ENCODE measurements at regions not wholly inside any gene's neighbourhood (a gene's known extent, or its start where the extent isn't known, plus 50 kb on each side); places are given as distances from the start of the nearest gene placed in this dataset.

DNA sequence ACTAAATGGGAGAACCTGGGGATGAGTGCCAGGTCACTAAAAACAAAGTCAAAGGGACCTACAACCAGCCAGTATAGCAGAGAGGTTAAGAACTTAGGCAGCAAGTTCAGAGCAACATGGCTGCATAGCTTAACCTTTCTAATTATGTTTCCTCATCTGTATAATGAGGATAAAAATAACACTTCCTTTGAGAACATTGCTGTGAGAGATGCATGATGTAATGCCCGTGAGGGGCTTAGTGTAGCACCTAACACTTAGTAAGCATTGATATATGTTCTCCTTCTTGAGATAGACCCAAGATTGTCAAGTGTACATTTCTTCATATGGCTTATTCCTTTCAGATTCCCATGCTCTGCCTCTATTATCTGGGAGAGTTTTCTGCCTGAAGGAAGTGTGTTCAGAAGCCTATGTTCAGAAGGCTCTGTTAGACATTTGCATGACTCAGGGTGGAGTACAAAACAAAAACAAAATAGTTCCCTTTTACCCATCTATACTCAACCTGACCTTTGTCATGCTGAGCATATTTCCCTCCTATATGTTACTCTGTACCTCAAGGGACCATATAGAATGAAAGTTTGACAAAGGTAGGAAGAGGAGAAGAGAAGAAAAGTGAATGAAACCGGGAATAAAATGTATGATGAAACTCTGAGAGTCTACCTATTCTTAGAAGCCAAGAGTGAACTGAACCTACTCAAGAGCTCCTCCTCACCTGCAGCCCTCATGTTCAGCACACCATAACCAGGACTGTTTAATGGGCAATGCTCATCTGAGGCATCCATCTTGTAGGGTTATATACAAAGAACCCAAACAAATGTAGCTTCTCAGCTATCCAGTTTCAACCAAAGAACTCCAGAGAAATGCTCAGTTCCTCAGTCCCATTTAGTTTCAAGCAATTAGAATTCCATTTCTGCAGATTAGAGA, 70.7 kb upstream of the KCNMB2 start:
- no peak overlapping the region for H4K5ac ChIP-seq (ENCODE audit: low read length)
- no peaks in the 10 kb centered on the region for H3K79me1 ChIP-seq (ENCODE audit: low read length)
- H3K27ac ChIP-seq (ENCODE audit: low read depth, low read length) = no peak overlapping the region
- H2BK120ac ChIP-seq (ENCODE audit: low read depth, low read length) = no peak overlapping the region
- H2BK15ac ChIP-seq (replicated peaks; ENCODE audit: low read depth) = no peak overlapping the region
- H2AK5ac ChIP-seq (ENCODE audit: low read length) = no peak overlapping the region
- no peaks in the 10 kb centered on the region for H3K4me1 ChIP-seq (ENCODE audit: control insufficient read depth, low read depth, low read length)
- no peaks in the 10 kb centered on the region for H3K27me3 ChIP-seq (ENCODE audit: insufficient read depth, low read length, poor library complexity)
- H3K4ac ChIP-seq (ENCODE audit: low read depth, low read length) = no peak overlapping the region
- no peak overlapping the region for H3K9ac ChIP-seq (ENCODE audit: low read length)
- WGBS (ENCODE audit: extremely low coverage, insufficient coverage, low lambda C conversion rate) = no CpG with 5 or more reads among the region's 2 CpGs
- no peak overlapping the region for H2BK5ac ChIP-seq (ENCODE audit: low read length)
- H3K23ac ChIP-seq (ENCODE audit: low read length) = no peak overlapping the region
- no peak overlapping the region for H3K56ac ChIP-seq (ENCODE audit: low read length)
- no peak overlapping the region for H3K18ac ChIP-seq (ENCODE audit: low read length)
- H3K79me2 ChIP-seq (ENCODE audit: control insufficient read depth, insufficient read depth, low read length) = no peaks in the 10 kb centered on the region
- no peaks in the 10 kb centered on the region for H3K36me3 ChIP-seq (ENCODE audit: control insufficient read depth, insufficient read depth, low read length)
- H3K4me3 ChIP-seq (ENCODE audit: low read length) = no peak overlapping the region
- H3K4me2 ChIP-seq (ENCODE audit: low read length) = no peak overlapping the region
- H4K8ac ChIP-seq (ENCODE audit: low read depth, low read length) = no peak overlapping the region
- DNase-seq = no peak

DNA sequence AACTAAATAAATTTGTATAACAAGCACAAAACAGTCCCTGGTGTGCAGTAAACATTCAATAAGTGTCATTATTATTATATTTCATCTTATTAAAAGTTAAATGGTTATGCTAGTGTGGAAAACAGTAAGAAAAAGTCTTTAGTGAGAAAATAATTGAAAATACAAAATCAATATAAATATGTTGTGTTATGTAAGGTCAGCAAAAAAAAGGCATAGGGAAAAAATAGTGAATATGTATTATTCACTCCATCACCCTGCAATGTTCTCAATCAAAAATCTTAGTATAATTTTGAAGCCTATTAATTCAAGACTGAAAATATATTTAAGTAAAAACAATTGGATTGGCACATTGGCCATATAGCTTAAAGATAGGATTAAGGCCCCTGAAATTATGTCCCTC, 63.3 kb upstream of the KCNMB2 start:
- Histone ChIP-seq H3K36me3 (ENCODE audit: control insufficient read depth, insufficient read depth, low read length) (no peaks in the 10 kb centered on the region), H3K4me2 (ENCODE audit: low read length) (no peak overlapping the region), H4K5ac (ENCODE audit: low read length) (no peak overlapping the region), H3K27ac (ENCODE audit: low read depth, low read length) (no peak overlapping the region), H2BK15ac (replicated peaks; ENCODE audit: low read depth) (no peak overlapping the region), H3K27me3 (ENCODE audit: insufficient read depth, low read length, poor library complexity) (no peaks in the 10 kb centered on the region), H3K56ac (ENCODE audit: low read length) (no peak overlapping the region), H3K23ac (ENCODE audit: low read length) (no peak overlapping the region), H3K4ac (ENCODE audit: low read depth, low read length) (no peak overlapping the region), H3K18ac (ENCODE audit: low read length) (no peak overlapping the region), H3K79me1 (ENCODE audit: low read length) (no peaks in the 10 kb centered on the region), H2BK120ac (ENCODE audit: low read depth, low read length) (no peak overlapping the region), H2BK5ac (ENCODE audit: low read length) (no peak overlapping the region), H2AK5ac (ENCODE audit: low read length) (no peak overlapping the region), H3K79me2 (ENCODE audit: control insufficient read depth, insufficient read depth, low read length) (no peaks in the 10 kb centered on the region), H3K9ac (ENCODE audit: low read length) (no peak overlapping the region), H4K8ac (ENCODE audit: low read depth, low read length) (no peak overlapping the region), H3K4me3 (ENCODE audit: low read length) (no peak overlapping the region), H3K4me1 (ENCODE audit: control insufficient read depth, low read depth, low read length) (no peaks in the 10 kb centered on the region)
- DNase-seq = no peak

DNA sequence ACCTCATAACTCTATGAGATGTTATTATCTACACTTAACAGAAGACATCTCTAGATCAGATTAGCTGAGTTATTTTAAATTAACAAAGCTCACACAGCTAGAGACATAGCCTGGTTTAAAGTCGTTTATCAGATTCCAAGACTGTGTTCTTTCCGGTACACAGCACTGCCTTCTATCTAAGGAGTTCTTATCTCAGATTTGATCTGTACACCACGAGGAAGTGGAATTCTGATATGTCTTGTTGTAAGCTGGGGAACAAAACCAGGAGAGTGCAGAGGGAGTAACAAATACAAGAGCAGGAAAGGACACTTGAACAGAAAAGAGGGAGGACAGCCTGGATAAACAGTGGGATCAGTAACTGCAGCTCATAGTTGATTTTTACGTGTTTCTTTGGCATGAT, 61.7 kb upstream of the KCNMB2 start:
- Histone ChIP-seq H3K9ac (ENCODE audit: low read length) (no peak overlapping the region), H3K4me1 (ENCODE audit: control insufficient read depth, low read depth, low read length) (no peaks in the 10 kb centered on the region), H3K18ac (ENCODE audit: low read length) (no peak overlapping the region), H3K4me3 (ENCODE audit: low read length) (no peak overlapping the region), H4K5ac (ENCODE audit: low read length) (no peak overlapping the region), H3K79me2 (ENCODE audit: control insufficient read depth, insufficient read depth, low read length) (no peaks in the 10 kb centered on the region), H3K27ac (ENCODE audit: low read depth, low read length) (no peak overlapping the region), H3K4ac (ENCODE audit: low read depth, low read length) (no peak overlapping the region), H3K36me3 (ENCODE audit: control insufficient read depth, insufficient read depth, low read length) (no peaks in the 10 kb centered on the region), H2BK15ac (replicated peaks; ENCODE audit: low read depth) (no peak overlapping the region), H4K8ac (ENCODE audit: low read depth, low read length) (no peak overlapping the region), H3K4me2 (ENCODE audit: low read length) (no peak overlapping the region), H3K23ac (ENCODE audit: low read length) (no peak overlapping the region), H2BK5ac (ENCODE audit: low read length) (no peak overlapping the region), H3K56ac (ENCODE audit: low read length) (no peak overlapping the region), H2BK120ac (ENCODE audit: low read depth, low read length) (no peak overlapping the region), H2AK5ac (ENCODE audit: low read length) (no peak overlapping the region), H3K79me1 (ENCODE audit: low read length) (no peaks in the 10 kb centered on the region), H3K27me3 (ENCODE audit: insufficient read depth, low read length, poor library complexity) (no peaks in the 10 kb centered on the region)
- DNase-seq = no peak
- no CpG with 5 or more reads among the region's 4 CpGs for WGBS (ENCODE audit: extremely low coverage, insufficient coverage, low lambda C conversion rate)

DNA sequence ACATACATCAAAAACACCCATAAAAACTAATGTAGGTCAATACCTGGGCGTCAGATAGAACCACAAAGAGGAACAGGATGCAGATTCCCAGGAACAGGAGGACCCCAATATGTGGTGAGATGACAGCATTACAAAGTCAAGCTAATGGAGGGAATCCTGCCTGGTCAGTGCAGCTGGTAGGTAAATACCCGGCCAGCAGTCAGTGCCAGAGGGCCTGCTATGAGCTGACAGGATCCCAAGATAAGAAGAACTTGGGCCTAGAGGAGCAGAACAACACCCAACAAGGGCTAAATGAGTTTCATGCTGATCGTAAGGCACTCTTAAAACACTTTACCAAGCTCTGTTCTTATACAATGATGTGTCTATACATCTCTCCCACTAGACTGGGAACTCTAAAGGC, 61.2 kb upstream of the KCNMB2 start:
- H3K4me3 ChIP-seq (ENCODE audit: low read length) = no peak overlapping the region

DNA sequence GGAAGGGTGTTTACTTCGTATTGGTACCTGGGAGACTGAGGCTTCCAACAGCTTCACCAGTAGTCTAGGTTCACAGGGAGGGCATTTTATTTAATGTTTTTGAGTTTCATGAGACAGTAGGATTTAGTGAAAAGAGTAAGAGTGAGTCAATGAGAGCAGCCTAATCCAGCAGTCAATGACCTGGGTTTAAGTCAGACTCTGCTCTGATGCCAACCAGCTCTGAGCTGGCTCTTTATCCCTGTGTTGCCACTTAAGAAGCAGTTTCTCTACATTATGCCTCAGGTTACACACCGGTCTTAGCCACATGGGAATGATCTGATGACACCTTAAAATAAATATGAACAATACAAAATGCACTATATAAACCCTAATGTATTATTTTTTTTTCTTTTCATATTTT, 59.4 kb upstream of the KCNMB2 start:
- Histone ChIP-seq H3K4me1 (ENCODE audit: control insufficient read depth, low read depth, low read length) (no peaks in the 10 kb centered on the region), H3K4me2 (ENCODE audit: low read length) (no peak overlapping the region), H2BK15ac (replicated peaks; ENCODE audit: low read depth) (no peak overlapping the region), H3K79me2 (ENCODE audit: control insufficient read depth, insufficient read depth, low read length) (no peaks in the 10 kb centered on the region), H3K18ac (ENCODE audit: low read length) (no peak overlapping the region), H4K5ac (ENCODE audit: low read length) (no peak overlapping the region), H3K56ac (ENCODE audit: low read length) (no peak overlapping the region), H3K9ac (ENCODE audit: low read length) (no peak overlapping the region), H2AK5ac (ENCODE audit: low read length) (no peak overlapping the region), H2BK120ac (ENCODE audit: low read depth, low read length) (no peak overlapping the region), H4K8ac (ENCODE audit: low read depth, low read length) (no peak overlapping the region), H3K27me3 (ENCODE audit: insufficient read depth, low read length, poor library complexity) (no peaks in the 10 kb centered on the region), H3K36me3 (ENCODE audit: control insufficient read depth, insufficient read depth, low read length) (no peaks in the 10 kb centered on the region), H3K4me3 (ENCODE audit: low read length) (no peak overlapping the region), H3K4ac (ENCODE audit: low read depth, low read length) (no peak overlapping the region), H3K23ac (ENCODE audit: low read length) (no peak overlapping the region), H3K27ac (ENCODE audit: low read depth, low read length) (no peak overlapping the region), H3K79me1 (ENCODE audit: low read length) (no peaks in the 10 kb centered on the region), H2BK5ac (ENCODE audit: low read length) (no peak overlapping the region)
- no peak for DNase-seq
- no CpG with 5 or more reads among the region's 2 CpGs for WGBS (ENCODE audit: extremely low coverage, insufficient coverage, low lambda C conversion rate)

More for the DNA sequence above, 61.2 kb upstream of the KCNMB2 start:
- no peaks in the 10 kb centered on the region for H3K36me3 ChIP-seq (ENCODE audit: control insufficient read depth, insufficient read depth, low read length)
- H2BK120ac ChIP-seq (ENCODE audit: low read depth, low read length) = no peak overlapping the region
- peak; percentile 18 for DNase-seq
- H3K4me1 ChIP-seq (ENCODE audit: control insufficient read depth, low read depth, low read length) = no peaks in the 10 kb centered on the region
- no peak overlapping the region for H2AK5ac ChIP-seq (ENCODE audit: low read length)
- no peak overlapping the region for H4K8ac ChIP-seq (ENCODE audit: low read depth, low read length)
- no peak overlapping the region for H3K27ac ChIP-seq (ENCODE audit: low read depth, low read length)
- H3K79me2 ChIP-seq (ENCODE audit: control insufficient read depth, insufficient read depth, low read length) = no peaks in the 10 kb centered on the region
- no peak overlapping the region for H2BK5ac ChIP-seq (ENCODE audit: low read length)
- no peak overlapping the region for H3K9ac ChIP-seq (ENCODE audit: low read length)
- no peak overlapping the region for H3K18ac ChIP-seq (ENCODE audit: low read length)
- no peak overlapping the region for H3K4ac ChIP-seq (ENCODE audit: low read depth, low read length)
- no peaks in the 10 kb centered on the region for H3K79me1 ChIP-seq (ENCODE audit: low read length)
- no peak overlapping the region for H2BK15ac ChIP-seq (replicated peaks; ENCODE audit: low read depth)
- no peaks in the 10 kb centered on the region for H3K27me3 ChIP-seq (ENCODE audit: insufficient read depth, low read length, poor library complexity)
- no peak overlapping the region for H4K5ac ChIP-seq (ENCODE audit: low read length)
- WGBS (ENCODE audit: extremely low coverage, insufficient coverage, low lambda C conversion rate) = no CpG with 5 or more reads among the region's 3 CpGs
- H3K4me2 ChIP-seq (ENCODE audit: low read length) = no peak overlapping the region
- H3K23ac ChIP-seq (ENCODE audit: low read length) = no peak overlapping the region
- no peak overlapping the region for H3K56ac ChIP-seq (ENCODE audit: low read length)

DNA sequence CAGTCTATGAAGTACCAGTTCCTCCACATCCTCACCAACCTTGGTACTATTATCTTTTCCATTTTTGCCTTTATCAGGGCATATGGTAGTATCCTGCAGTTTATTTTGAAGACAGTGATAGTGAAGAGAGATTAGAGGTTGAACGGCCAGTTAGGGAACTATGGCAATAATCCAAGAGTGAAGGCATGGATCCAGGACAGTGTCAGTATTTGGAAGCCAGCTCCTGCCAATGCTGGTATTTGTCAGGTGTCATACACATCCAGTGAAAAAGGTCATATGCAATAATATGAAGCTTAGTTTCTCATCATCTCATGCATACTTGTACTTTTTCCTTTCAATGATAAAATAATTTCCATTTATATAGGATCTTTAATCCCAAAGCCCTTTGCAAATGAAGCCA, 56.8 kb upstream of the KCNMB2 start:
- no peaks in the 10 kb centered on the region for H3K79me2 ChIP-seq (ENCODE audit: control insufficient read depth, insufficient read depth, low read length)
- H3K27ac ChIP-seq (ENCODE audit: low read depth, low read length) = no peak overlapping the region
- H2BK15ac ChIP-seq (replicated peaks; ENCODE audit: low read depth) = no peak overlapping the region
- H3K4me1 ChIP-seq (ENCODE audit: control insufficient read depth, low read depth, low read length) = no peaks in the 10 kb centered on the region
- no peak overlapping the region for H3K9ac ChIP-seq (ENCODE audit: low read length)
- no peak overlapping the region for H3K56ac ChIP-seq (ENCODE audit: low read length)
- no peak overlapping the region for H3K4me3 ChIP-seq (ENCODE audit: low read length)
- H3K4ac ChIP-seq (ENCODE audit: low read depth, low read length) = no peak overlapping the region
- no CpG with 5 or more reads among the region's 1 CpG for WGBS (ENCODE audit: extremely low coverage, insufficient coverage, low lambda C conversion rate)
- H2BK5ac ChIP-seq (ENCODE audit: low read length) = no peak overlapping the region
- H3K79me1 ChIP-seq (ENCODE audit: low read length) = no peaks in the 10 kb centered on the region
- DNase-seq = no peak
- H2AK5ac ChIP-seq (ENCODE audit: low read length) = no peak overlapping the region
- no peaks in the 10 kb centered on the region for H3K27me3 ChIP-seq (ENCODE audit: insufficient read depth, low read length, poor library complexity)
- no peaks in the 10 kb centered on the region for H3K36me3 ChIP-seq (ENCODE audit: control insufficient read depth, insufficient read depth, low read length)
- no peak overlapping the region for H4K5ac ChIP-seq (ENCODE audit: low read length)
- H2BK120ac ChIP-seq (ENCODE audit: low read depth, low read length) = no peak overlapping the region
- H4K8ac ChIP-seq (ENCODE audit: low read depth, low read length) = no peak overlapping the region
- no peak overlapping the region for H3K18ac ChIP-seq (ENCODE audit: low read length)
- H3K4me2 ChIP-seq (ENCODE audit: low read length) = no peak overlapping the region
- no peak overlapping the region for H3K23ac ChIP-seq (ENCODE audit: low read length)

Data from mesendoderm (in vitro differentiated cells).